ENCODE measurements at regions not wholly inside any gene's neighbourhood (a gene's known extent, or its start where the extent isn't known, plus 50 kb on each side); places are given as distances from the start of the nearest gene placed in this dataset.

GRCh38 chr5:133883916-133884315, 84.5 kb downstream of the C5orf15 start:
- POLR2A ChIA-PET: no interaction called here
- CTCF ChIA-PET: no interaction called here

GRCh38 chr5:133882846-133883245, 85.6 kb downstream of the C5orf15 start:
- ChIA-PET CTCF (interaction anchor here (1.1 kb wide), 1 partner anchor 13 kb away, joined by 5 read pairs; no protein-coding TSS in a partner anchor), POLR2A (no interaction called here)

- CTCF ChIA-PET: interaction anchor here (1.1 kb wide), 1 partner anchor 13 kb away, joined by 5 read pairs; no protein-coding TSS in a partner anchor
- POLR2A ChIA-PET: no interaction called here
These were observed 86.1 kb downstream of the C5orf15 start for GRCh38 chr5:133882389-133882695.

GRCh38 chr5:133881576-133882388, 86.6 kb downstream of the C5orf15 start:
- ChIA-PET CTCF (interaction anchor here (2.1 kb wide), 1 partner anchor 13 kb away, joined by 5 read pairs; no protein-coding TSS in a partner anchor), POLR2A (no interaction called here)

GRCh38 chr5:133878236-133878555, 90.2 kb downstream of the C5orf15 start:
- ChIA-PET POLR2A (no interaction called here), CTCF (no interaction called here)

- POLR2A ChIA-PET: no interaction called here
These were observed 90.8 kb downstream of the C5orf15 start for GRCh38 chr5:133877351-133878235.

GRCh38 chr5:133876266-133876665, 92.2 kb downstream of the C5orf15 start:
- POLR2A ChIA-PET: no interaction called here

More at GRCh38 chr5:133877351-133878235, 90.8 kb downstream of the C5orf15 start:
- CTCF ChIA-PET: no interaction called here

GRCh38 chr5:133875179-133875578, 93.2 kb downstream of the C5orf15 start:
- ChIA-PET POLR2A (no interaction called here), CTCF (no interaction called here)

More at GRCh38 chr5:133876266-133876665, 92.2 kb downstream of the C5orf15 start:
- CTCF ChIA-PET: no interaction called here

- ChIA-PET CTCF (no interaction called here), POLR2A (no interaction called here)
These were observed 95.0 kb downstream of the C5orf15 start for GRCh38 chr5:133873449-133873848.

GRCh38 chr5:133870661-133871060, 97.8 kb downstream of the C5orf15 start:
- ChIA-PET CTCF (interaction anchor here (1.0 to 2.2 kb wide), 5 partner anchors 12 to 169 kb away, joined by 3 to 9 read pairs (median 5); no protein-coding TSS in a partner anchor), POLR2A (no interaction called here)

GRCh38 chr5:133869519-133870335, 98.7 kb downstream of the C5orf15 start:
- POLR2A ChIA-PET: no interaction called here

GRCh38 chr5:133868946-133869518, 99.4 kb downstream of the C5orf15 start:
- POLR2A ChIA-PET: no interaction called here
- CTCF ChIA-PET: interaction anchor here (0.5 to 2.2 kb wide), 15 partner anchors 10 to 755 kb away, joined by 3 to 9 read pairs (median 4); no protein-coding TSS in a partner anchor

More at GRCh38 chr5:133869519-133870335, 98.7 kb downstream of the C5orf15 start:
- CTCF ChIA-PET: interaction anchor here (0.5 to 2.2 kb wide), 13 partner anchors 11 to 756 kb away, joined by 3 to 9 read pairs (median 4); no protein-coding TSS in a partner anchor

- ChIA-PET POLR2A (no interaction called here), CTCF (interaction anchor here (1.1 to 2.2 kb wide), 3 partner anchors 9 to 113 kb away, joined by 3 to 9 read pairs (median 3); no protein-coding TSS in a partner anchor)
These were observed 100.4 kb downstream of the C5orf15 start for GRCh38 chr5:133867851-133868545.

- CTCF ChIA-PET: no interaction called here
- POLR2A ChIA-PET: no interaction called here
These were observed 101.1 kb downstream of the C5orf15 start for GRCh38 chr5:133867341-133867740.

- ChIA-PET CTCF (interaction anchor here (0.5 kb wide), 1 partner anchor 426 kb away, joined by 3 read pairs; no protein-coding TSS in a partner anchor), POLR2A (no interaction called here)
These were observed 101.6 kb downstream of the C5orf15 start for GRCh38 chr5:133866903-133867245.

- POLR2A ChIA-PET: no interaction called here
- CTCF ChIA-PET: interaction anchor here (0.5 kb wide), 1 partner anchor 427 kb away, joined by 3 read pairs; no protein-coding TSS in a partner anchor
These were observed 102.1 kb downstream of the C5orf15 start for GRCh38 chr5:133866160-133866902.

GRCh38 chr5:133865113-133865512, 103.3 kb downstream of the C5orf15 start:
- ChIA-PET CTCF (interaction anchor here (0.5 kb wide), 1 partner anchor 763 kb away, joined by 4 read pairs; no protein-coding TSS in a partner anchor), POLR2A (no interaction called here)

- CTCF ChIA-PET: interaction anchor here (0.5 kb wide), 1 partner anchor 762 kb away, joined by 4 read pairs; no protein-coding TSS in a partner anchor
- POLR2A ChIA-PET: no interaction called here
These were observed 103.7 kb downstream of the C5orf15 start for GRCh38 chr5:133864711-133865110.

Data from activated CD8-positive, alpha-beta memory T cell treated with anti-CD3 and anti-CD28 coated beads for 36 hours (primary cell).